Endothelial cell (in vitro differentiated cells): ENCODE measurements at regions not wholly inside any gene's neighbourhood (a gene's known extent, or its start where the extent isn't known, plus 50 kb on each side); places are given as distances from the start of the nearest gene placed in this dataset.

ENCODE experiments used
- DNase-seq: peaks from one replicate; pipeline ENCODE4 v3.0.0; 2021; ENCODE audit warnings: low spot score
- H3K27ac Mint-ChIP-seq: one replicate; pipeline ENCODE4 v1.8.0; 2021; ENCODE audit warnings: mixed read lengths, inconsistent platforms; ENCODE audit not compliant: unreplicated experiment
- H3K27me3 Mint-ChIP-seq: one replicate; pipeline ENCODE4 v1.8.0; 2021; ENCODE audit warnings: mild to moderate bottlenecking, moderate library complexity, mixed read lengths, inconsistent platforms; ENCODE audit not compliant: unreplicated experiment
- H3K36me3 Mint-ChIP-seq: one replicate; pipeline ENCODE4 v1.8.0; 2021; ENCODE audit warnings: mild to moderate bottlenecking, low read depth, mixed read lengths, inconsistent platforms; ENCODE audit not compliant: unreplicated experiment
- H3K4me1 Mint-ChIP-seq: one replicate; pipeline ENCODE4 v1.8.0; 2021; ENCODE audit warnings: mild to moderate bottlenecking, mixed read lengths, inconsistent platforms; ENCODE audit not compliant: unreplicated experiment
- H3K4me3 Mint-ChIP-seq: one replicate; pipeline ENCODE4 v1.8.0; 2021; ENCODE audit warnings: mild to moderate bottlenecking, mixed read lengths, inconsistent platforms; ENCODE audit not compliant: unreplicated experiment
- H3K9me3 Mint-ChIP-seq: one replicate; pipeline ENCODE4 v1.8.0; 2021; ENCODE audit warnings: mixed read lengths, inconsistent platforms; ENCODE audit not compliant: unreplicated experiment
- TF ChIP-seq, protein P1 (sequence below): fragments of 200-600 bp; sonication (generic); IDR thresholded peaks from one replicate; pipeline ENCODE4 v1.5.0; 2021; ENCODE audit warnings: antibody characterized with exemption; ENCODE audit not compliant: unreplicated experiment

- no peak for DNase-seq
- TF ChIP-seq, protein P1, sequence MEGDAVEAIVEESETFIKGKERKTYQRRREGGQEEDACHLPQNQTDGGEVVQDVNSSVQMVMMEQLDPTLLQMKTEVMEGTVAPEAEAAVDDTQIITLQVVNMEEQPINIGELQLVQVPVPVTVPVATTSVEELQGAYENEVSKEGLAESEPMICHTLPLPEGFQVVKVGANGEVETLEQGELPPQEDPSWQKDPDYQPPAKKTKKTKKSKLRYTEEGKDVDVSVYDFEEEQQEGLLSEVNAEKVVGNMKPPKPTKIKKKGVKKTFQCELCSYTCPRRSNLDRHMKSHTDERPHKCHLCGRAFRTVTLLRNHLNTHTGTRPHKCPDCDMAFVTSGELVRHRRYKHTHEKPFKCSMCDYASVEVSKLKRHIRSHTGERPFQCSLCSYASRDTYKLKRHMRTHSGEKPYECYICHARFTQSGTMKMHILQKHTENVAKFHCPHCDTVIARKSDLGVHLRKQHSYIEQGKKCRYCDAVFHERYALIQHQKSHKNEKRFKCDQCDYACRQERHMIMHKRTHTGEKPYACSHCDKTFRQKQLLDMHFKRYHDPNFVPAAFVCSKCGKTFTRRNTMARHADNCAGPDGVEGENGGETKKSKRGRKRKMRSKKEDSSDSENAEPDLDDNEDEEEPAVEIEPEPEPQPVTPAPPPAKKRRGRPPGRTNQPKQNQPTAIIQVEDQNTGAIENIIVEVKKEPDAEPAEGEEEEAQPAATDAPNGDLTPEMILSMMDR = no peak
- Mint-ChIP-seq H3K27me3 (no peaks in the 10 kb centered on the region), H3K4me3 (no peak overlapping the region), H3K9me3 (no peaks in the 10 kb centered on the region), H3K36me3 (no peaks in the 10 kb centered on the region), H3K27ac (no peak overlapping the region), H3K4me1 (no peaks in the 10 kb centered on the region)
Measured at GRCh38 chr9:20114974-20115373, 326.1 kb upstream of the SLC24A2 start.

- H3K27ac Mint-ChIP-seq = no peak overlapping the region
- no peaks in the 10 kb centered on the region for H3K4me1 Mint-ChIP-seq
- no peak for DNase-seq
- no peaks in the 10 kb centered on the region for H3K27me3 Mint-ChIP-seq
- no peaks in the 10 kb centered on the region for H3K9me3 Mint-ChIP-seq
- H3K36me3 Mint-ChIP-seq = no peaks in the 10 kb centered on the region
- TF ChIP-seq, protein P1 = no peak
- no peak overlapping the region for H3K4me3 Mint-ChIP-seq
Measured at GRCh38 chr9:20112205-20112783, 323.5 kb upstream of the SLC24A2 start.

DNA sequence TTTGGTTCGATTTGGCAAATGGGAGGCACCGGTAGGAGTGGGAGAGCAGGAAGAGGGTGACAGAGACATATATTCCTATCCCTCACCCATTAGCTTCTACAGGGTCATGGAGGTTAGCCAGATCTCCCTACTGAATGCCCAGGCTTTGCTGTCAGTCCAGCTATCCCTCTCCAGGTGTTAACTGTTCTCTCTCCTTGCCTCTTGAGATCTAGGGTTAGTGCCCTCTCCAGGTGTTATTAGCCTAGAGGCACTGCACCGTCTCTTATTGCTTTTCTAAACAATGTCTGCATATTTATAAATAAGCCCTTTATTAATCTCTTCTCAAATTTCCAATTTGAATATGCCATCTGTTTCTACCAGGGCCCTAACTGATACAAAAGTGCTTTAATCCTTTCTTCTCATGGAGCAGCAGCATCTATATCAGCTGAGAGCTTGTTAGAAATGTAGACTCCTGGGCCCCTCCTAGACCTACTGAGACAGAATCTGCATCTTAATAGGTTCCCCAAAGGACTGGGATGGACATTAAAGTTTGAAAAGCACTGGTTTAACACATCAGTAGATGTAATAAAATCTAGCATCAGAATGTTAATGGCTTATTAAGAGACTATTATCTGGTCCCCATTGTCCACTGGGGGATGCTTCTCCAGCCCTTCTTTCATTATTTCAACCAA, 322.5 kb upstream of the SLC24A2 start:
- no peaks in the 10 kb centered on the region for H3K27me3 Mint-ChIP-seq
- H3K36me3 Mint-ChIP-seq = no peaks in the 10 kb centered on the region
- DNase-seq = no peak
- H3K27ac Mint-ChIP-seq = no peak overlapping the region
- TF ChIP-seq, protein P1 = no peak
- H3K4me1 Mint-ChIP-seq = no peaks in the 10 kb centered on the region
- H3K9me3 Mint-ChIP-seq = no peaks in the 10 kb centered on the region
- no peak overlapping the region for H3K4me3 Mint-ChIP-seq

DNA sequence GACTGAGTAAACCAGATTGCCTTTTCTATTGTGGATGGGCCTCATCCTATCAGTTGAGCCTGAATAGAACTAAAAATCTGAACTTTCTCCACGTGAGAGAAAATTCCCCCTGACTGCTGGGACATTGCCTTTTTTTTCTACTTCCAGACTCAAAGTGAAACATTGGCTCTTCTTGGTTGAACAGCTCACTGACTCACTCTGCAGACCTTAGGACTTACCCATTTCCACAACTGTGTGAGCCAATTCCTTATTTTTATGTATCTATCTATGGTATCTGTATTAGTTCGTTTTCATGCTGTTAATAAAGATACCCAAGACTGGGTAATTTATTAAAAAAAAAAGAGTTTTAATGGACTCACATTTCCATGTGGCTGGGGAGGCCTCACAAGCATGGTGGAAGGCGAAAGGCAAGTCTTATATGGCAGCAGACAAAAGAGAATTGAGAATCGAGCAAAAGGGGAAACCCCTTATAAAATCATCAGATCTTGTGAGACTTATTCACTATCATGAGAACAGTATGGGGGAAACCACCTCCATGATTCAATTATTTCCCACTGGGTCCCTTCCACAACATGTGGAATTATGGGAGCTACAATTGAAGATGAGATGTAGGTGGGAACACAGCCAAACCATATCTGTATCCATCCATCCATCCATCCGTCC, 306.7 kb upstream of the SLC24A2 start:
- Mint-ChIP-seq H3K27me3 (no peaks in the 10 kb centered on the region), H3K36me3 (no peaks in the 10 kb centered on the region), H3K9me3 (no peaks in the 10 kb centered on the region), H3K4me3 (no peak overlapping the region), H3K27ac (peak overlapping the region; percentile 48), H3K4me1 (no peaks in the 10 kb centered on the region)
- no peak for DNase-seq
- TF ChIP-seq, protein P1 = no peak

GRCh38 chr9:20092561-20092960, 303.7 kb upstream of the SLC24A2 start:
- Mint-ChIP-seq H3K27me3 (no peaks in the 10 kb centered on the region), H3K4me1 (no peaks in the 10 kb centered on the region), H3K36me3 (no peaks in the 10 kb centered on the region), H3K4me3 (no peak overlapping the region), H3K9me3 (no peaks in the 10 kb centered on the region), H3K27ac (no peak overlapping the region)
- no peak for DNase-seq
- TF ChIP-seq, protein P1 = no peak
